ENCODE measurements at regions not wholly inside any gene's neighbourhood (a gene's known extent, or its start where the extent isn't known, plus 50 kb on each side); places are given as distances from the start of the nearest gene placed in this dataset.

DNA sequence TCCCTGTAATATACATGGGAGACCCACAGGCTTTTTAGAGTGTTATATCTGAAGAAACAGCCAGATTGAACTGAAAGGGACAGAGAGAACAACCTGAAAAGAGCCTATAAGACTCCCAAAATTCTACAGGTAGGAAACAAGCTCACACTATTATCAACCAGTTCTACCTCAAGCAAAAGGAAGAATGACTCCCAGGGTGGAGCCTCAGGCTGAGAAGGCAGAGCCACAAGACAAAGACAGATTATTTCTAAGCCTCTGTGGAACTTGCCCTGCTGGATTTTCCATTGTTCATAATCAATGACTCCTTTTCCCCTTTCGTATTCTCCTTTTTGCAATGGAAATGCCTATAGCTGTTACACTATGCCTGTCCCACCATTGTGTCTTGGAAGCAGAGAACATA lies 95.1 kb upstream of the LMCD1 start:
- H3K27ac ChIP-seq, result no peak overlapping the region
- H3K27me3 ChIP-seq, result no peaks in the 10 kb centered on the region
- 94 to 96% methylated on average over 1 of the region's 1 CpG for WGBS, 2 donors
- no peak overlapping the region for H3K4me3 ChIP-seq
- no peaks in the 10 kb centered on the region for H3K4me1 ChIP-seq
- ATAC-seq (ENCODE audit: low FRiP score in 2 of 2) (no peak), DNase-seq (no peak)
- TF ChIP-seq, protein P1, sequence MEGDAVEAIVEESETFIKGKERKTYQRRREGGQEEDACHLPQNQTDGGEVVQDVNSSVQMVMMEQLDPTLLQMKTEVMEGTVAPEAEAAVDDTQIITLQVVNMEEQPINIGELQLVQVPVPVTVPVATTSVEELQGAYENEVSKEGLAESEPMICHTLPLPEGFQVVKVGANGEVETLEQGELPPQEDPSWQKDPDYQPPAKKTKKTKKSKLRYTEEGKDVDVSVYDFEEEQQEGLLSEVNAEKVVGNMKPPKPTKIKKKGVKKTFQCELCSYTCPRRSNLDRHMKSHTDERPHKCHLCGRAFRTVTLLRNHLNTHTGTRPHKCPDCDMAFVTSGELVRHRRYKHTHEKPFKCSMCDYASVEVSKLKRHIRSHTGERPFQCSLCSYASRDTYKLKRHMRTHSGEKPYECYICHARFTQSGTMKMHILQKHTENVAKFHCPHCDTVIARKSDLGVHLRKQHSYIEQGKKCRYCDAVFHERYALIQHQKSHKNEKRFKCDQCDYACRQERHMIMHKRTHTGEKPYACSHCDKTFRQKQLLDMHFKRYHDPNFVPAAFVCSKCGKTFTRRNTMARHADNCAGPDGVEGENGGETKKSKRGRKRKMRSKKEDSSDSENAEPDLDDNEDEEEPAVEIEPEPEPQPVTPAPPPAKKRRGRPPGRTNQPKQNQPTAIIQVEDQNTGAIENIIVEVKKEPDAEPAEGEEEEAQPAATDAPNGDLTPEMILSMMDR (IDR thresholded peaks at IDR 0.05), result no peak
- TF ChIP-seq POLR2A (IDR thresholded peaks at IDR 0.05) (no peak), POLR2AphosphoS5 (IDR thresholded peaks at IDR 0.05) (no peak), EP300 (IDR thresholded peaks at IDR 0.05) (no peak)
- H3K9me3 ChIP-seq, result peaks cover 0 to 6% (median 2%) of the 10 kb centered on the region in 4 donors
- no peaks in the 10 kb centered on the region for H3K36me3 ChIP-seq

DNA sequence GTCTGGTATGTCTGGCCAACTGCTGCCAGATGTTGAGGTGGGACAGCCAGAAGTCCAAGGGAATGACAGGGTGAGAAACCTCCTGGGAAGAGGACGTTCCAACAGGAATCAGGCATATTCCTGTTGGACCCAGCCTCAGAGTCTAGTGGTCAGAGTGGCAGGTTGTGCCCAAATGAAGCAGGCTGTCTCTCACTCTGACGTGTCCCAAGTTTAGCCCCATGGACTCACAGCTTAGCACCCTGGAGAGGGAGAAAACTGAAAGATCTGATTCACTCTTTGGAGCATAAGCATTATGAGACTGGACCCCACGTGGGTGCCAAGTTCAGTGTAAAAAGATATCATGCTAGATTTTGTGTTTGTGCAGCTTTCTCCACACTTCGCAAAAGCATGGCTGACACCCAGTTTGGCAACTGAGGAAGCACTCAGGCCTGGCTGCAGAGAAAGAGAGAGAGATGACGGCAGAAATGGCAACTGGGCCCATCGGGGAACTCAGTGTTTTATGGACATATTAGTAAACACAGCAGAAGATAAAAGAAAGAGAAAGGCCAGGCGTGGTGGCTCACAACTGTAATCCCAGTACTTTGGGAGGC lies 88.2 kb upstream of the LMCD1 start:
- no peaks in the 10 kb centered on the region for H3K9me3 ChIP-seq
- no peak overlapping the region for H3K4me3 ChIP-seq
- TF ChIP-seq POLR2A (IDR thresholded peaks at IDR 0.05), result no peak
- no peak for TF ChIP-seq EP300 (IDR thresholded peaks at IDR 0.05)
- TF ChIP-seq POLR2AphosphoS5 (IDR thresholded peaks at IDR 0.05), result no peak
- TF ChIP-seq, protein P1 (IDR thresholded peaks at IDR 0.05), result no peak
- H3K36me3 ChIP-seq, result no peaks in the 10 kb centered on the region
- 74 to 79% methylated on average over 7 of the region's 7 CpGs for WGBS, 2 donors
- peaks cover 0 to 5% (median 0%) of the 10 kb centered on the region in 4 donors for H3K4me1 ChIP-seq
- H3K27me3 ChIP-seq, result no peaks in the 10 kb centered on the region
- H3K27ac ChIP-seq, result no peak overlapping the region
- DNase-seq, result no peak
- ATAC-seq (ENCODE audit: low FRiP score in 2 of 2), result no peak

DNA sequence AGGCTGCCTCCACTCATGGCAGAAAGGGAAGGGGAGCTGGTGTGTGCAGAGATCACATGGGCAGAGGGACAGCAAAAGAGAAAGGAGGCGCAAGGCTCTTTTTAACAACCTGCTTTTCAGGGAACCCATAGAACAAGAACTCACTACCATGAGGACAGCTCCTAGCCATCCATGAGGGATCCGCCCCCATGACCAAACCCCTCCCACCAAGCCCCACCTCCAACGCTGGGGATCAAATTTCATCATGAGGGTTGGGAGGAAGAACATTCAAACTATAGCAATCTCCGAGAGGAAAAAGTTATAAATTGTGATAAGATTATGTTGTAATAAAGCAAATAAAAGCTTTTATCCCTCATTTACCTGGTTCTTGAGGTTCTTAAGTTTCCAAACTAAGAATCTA lies 84.7 kb upstream of the LMCD1 start:
- Histone ChIP-seq H3K27ac (no peak overlapping the region), H3K36me3 (no peaks in the 10 kb centered on the region), H3K27me3 (no peaks in the 10 kb centered on the region), H3K9me3 (no peaks in the 10 kb centered on the region), H3K4me1 (peaks cover 0 to 5% (median 0%) of the 10 kb centered on the region in 4 donors), H3K4me3 (peak overlapping the region in 2 of 4 donors; percentile 25 to 28)
- DNase-seq (peak in 1 of 2 donors; percentile 48), ATAC-seq (ENCODE audit: low FRiP score in 2 of 2) (peak in 1 of 2 donors; percentile 85)
- WGBS, 2 donors, result 60 to 66% methylated on average over 4 of the region's 4 CpGs
- TF ChIP-seq EP300 (IDR thresholded peaks at IDR 0.05) (no peak), POLR2A (IDR thresholded peaks at IDR 0.05) (no peak), POLR2AphosphoS5 (IDR thresholded peaks at IDR 0.05) (no peak)

DNA sequence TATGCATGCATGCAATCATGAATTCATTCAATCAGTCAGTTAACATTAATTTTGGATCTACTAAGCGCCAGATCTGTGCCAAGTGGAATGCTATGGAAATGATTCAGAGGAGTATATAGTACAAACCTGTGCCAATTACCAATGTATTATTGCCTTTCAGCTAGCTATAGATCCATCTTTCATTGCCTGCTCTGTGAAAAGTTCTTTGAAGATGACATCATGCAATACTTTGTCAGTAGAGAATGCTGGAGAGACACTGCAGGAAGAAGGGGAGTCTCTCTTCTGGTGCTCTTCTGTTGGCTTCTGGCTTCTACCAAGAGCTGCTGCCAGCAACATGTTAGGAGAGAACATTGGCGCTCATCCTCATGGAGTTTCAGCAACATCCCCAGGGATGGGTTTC lies 81.0 kb upstream of the LMCD1 start:
- Histone ChIP-seq H3K9me3 (peaks cover 0 to 14% (median 9%) of the 10 kb centered on the region in 4 donors), H3K4me3 (no peak overlapping the region), H3K36me3 (no peaks in the 10 kb centered on the region), H3K27me3 (no peaks in the 10 kb centered on the region), H3K27ac (no peak overlapping the region), H3K4me1 (peaks cover 0 to 5% (median 0%) of the 10 kb centered on the region in 4 donors)
- 93 to 94% methylated on average over 1 to 2 of the region's 2 CpGs for WGBS, 2 donors
- DNase-seq (no peak), ATAC-seq (ENCODE audit: low FRiP score in 2 of 2) (no peak)
- TF ChIP-seq, protein P1 (IDR thresholded peaks at IDR 0.05), result no peak
- TF ChIP-seq EP300 (IDR thresholded peaks at IDR 0.05) (no peak), POLR2AphosphoS5 (IDR thresholded peaks at IDR 0.05) (no peak), POLR2A (IDR thresholded peaks at IDR 0.05) (no peak)

DNA sequence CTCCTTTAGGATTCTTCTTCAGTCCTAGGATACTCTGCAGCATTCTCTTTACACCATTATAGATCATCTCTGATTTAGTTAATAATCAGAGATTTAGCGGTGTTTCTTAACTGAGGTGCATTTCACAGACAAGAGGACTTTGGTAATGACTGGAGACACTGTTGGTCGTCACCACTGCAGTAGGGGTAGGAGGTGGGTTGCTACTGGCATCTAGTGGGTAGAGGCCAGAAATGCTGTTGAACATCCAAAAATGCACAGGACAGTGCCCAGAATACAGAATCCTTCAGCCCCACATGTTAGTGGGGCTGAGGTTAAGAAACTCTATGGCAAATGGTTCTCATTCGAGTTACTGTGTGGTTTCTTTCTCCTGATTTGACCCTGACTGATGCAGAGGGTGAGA lies 80.4 kb upstream of the LMCD1 start:
- peaks cover 0 to 14% (median 9%) of the 10 kb centered on the region in 4 donors for H3K9me3 ChIP-seq
- H3K27ac ChIP-seq, result no peak overlapping the region
- H3K4me1 ChIP-seq, result peaks cover 0 to 5% (median 0%) of the 10 kb centered on the region in 4 donors
- TF ChIP-seq, protein P1 (IDR thresholded peaks at IDR 0.05), result no peak
- TF ChIP-seq POLR2AphosphoS5 (IDR thresholded peaks at IDR 0.05), result no peak
- TF ChIP-seq POLR2A (IDR thresholded peaks at IDR 0.05), result no peak
- no peak for TF ChIP-seq EP300 (IDR thresholded peaks at IDR 0.05)
- H3K36me3 ChIP-seq, result no peaks in the 10 kb centered on the region
- DNase-seq (no peak), ATAC-seq (ENCODE audit: low FRiP score in 2 of 2) (no peak)
- H3K27me3 ChIP-seq, result no peaks in the 10 kb centered on the region
- whole genome bisulfite sequencing, 2 donors, result 77 to 83% methylated on average over 3 of the region's 3 CpGs
- no peak overlapping the region for H3K4me3 ChIP-seq

Measured in upper lobe of left lung (tissue), 6 donors.